Heart left ventricle (tissue), 16 donors: ENCODE measurements at regions not wholly inside any gene's neighbourhood (a gene's known extent, or its start where the extent isn't known, plus 50 kb on each side); places are given as distances from the start of the nearest gene placed in this dataset.

Experiments used
- ATAC-seq, 4 donors: fragments of 200-7000 bp; cut with Tn5 transposase; one replicate each; pipeline ENCODE4 v1.9.1; 2020 to 2022; ENCODE audit warnings: moderate library complexity in 4 of 4, mild to moderate bottlenecking in 3 of 4, moderate number of reproducible peaks in 1 of 4
- DNase-seq, 5 donors: peaks; one replicate each; pipeline ENCODE4 v3.0.0-alpha.2; 2020
- H3K27ac ChIP-seq, 12 donors: fragments of 200-600 bp; sonication (generic) in 4 of 12; one replicate each; pipeline versions ENCODE4 v1.5.0 to v1.8.0; 2016 to 2022; ENCODE audit warnings: mild to moderate bottlenecking in 2 of 12
- H3K27me3 ChIP-seq, 9 donors: fragments of 200-600 bp; sonication (generic) in 2 of 9; one replicate each; pipeline versions ENCODE4 v1.5.1 to v1.8.0; 2016 to 2022; ENCODE audit warnings: mild to moderate bottlenecking in 3 of 9
- H3K36me3 ChIP-seq, 9 donors: fragments of 200-600 bp; sonication (generic) in 2 of 9; one replicate each; pipeline versions ENCODE4 v1.5.0 to v1.8.0; 2018 to 2022; ENCODE audit warnings: mild to moderate bottlenecking in 2 of 9
- H3K4me1 ChIP-seq, 12 donors: fragments of 200-600 bp; sonication (generic) in 4 of 12; one replicate each; pipeline versions ENCODE4 v1.5.0 to v1.8.0; 2016 to 2022; ENCODE audit warnings: mild to moderate bottlenecking in 3 of 12
- H3K4me3 ChIP-seq, 12 donors: fragments of 200-600 bp; sonication (generic) in 4 of 12; one replicate each; pipeline versions ENCODE4 v1.5.0 to v1.8.0; 2017 to 2022; ENCODE audit warnings: mild to moderate bottlenecking in 9 of 12, moderate library complexity in 4 of 12
- H3K9me3 ChIP-seq, 12 donors: fragments of 200-600 bp; sonication (generic) in 4 of 12; one replicate each; pipeline versions ENCODE4 v1.5.0 to v1.8.0; 2016 to 2022; ENCODE audit warnings: mild to moderate bottlenecking in 1 of 12
- POLR2A ChIP-seq, 2 donors: fragments of 450-650 bp; IDR thresholded peaks; one replicate each; pipeline ENCODE4 v1.6.1; 2017; ENCODE audit warnings: antibody characterized with exemption in 2 of 2, mild to moderate bottlenecking in 2 of 2, moderate library complexity in 2 of 2
- WGBS, 4 donors: extraction: QIAGEN DNeasy Blood & Tissue Kit in 2 of 4; methylation state at CpG; one replicate each; pipeline versions ENCODE4 v1.1.5 to v1.1.7; 2013 to 2018; 5-methylcytosine and 5-hydroxymethylcytosine counted together
- intact Hi-C, 10 donors: fragments of 100-400 bp; cut with DNase I; formaldehyde crosslinking; loops; one replicate each; pipeline versions ENCODE4 v1.11.1 to v1.14.2; 2022
- TF ChIP-seq, protein P1 (sequence below), 12 donors: fragments of 200-600 bp; sonication (generic) in 4 of 12; IDR thresholded peaks; one replicate each; pipeline versions ENCODE4 v1.5.0 to v1.8.0; 2018 to 2022; ENCODE audit warnings: antibody characterized with exemption in 12 of 12, mild to moderate bottlenecking in 5 of 12
- donor health status: ischemic (EF 13 %, LVEDD 7.1; RV severe dilation, severe dysfunction).
- donor health status: healthy with polysubstance abuse.
- donor health status: DM: no; HTN: yes; CAD: no.
- donor health status: DM: no; HTN: no; CAD: no.
- donor health status: ischemic (EF 25% LVEDD 6.9; RV normal size, moderate dysfunction).
- donor health status: ischemic (EF 25% LVEDD 5.7; RV mildly dilated, moderate dysfunction).
- donor health status: healthy.
- donor health status: DM: yes; HTN: yes; CAD: no.
- donor health status: ischemic (EF 35%, LVEDD 5.7; RV mildly dilated, moderate dysfunction).
- donor health status: nonischemic (EF 11% LVEDD 7.7; RV severe dilation, severe dysfunction).
- donor health status: DM: yes; HTN: yes; CAD: no.
- donor health status: PGD.
- donor health status: ischemic (EF 29% LVEDD 5.4; RV normal size, mild dysfunction).
- donor health status: nonischemic (EF 23%, LVEDD 6.1; RV moderate dilation, normal function).

DNA sequence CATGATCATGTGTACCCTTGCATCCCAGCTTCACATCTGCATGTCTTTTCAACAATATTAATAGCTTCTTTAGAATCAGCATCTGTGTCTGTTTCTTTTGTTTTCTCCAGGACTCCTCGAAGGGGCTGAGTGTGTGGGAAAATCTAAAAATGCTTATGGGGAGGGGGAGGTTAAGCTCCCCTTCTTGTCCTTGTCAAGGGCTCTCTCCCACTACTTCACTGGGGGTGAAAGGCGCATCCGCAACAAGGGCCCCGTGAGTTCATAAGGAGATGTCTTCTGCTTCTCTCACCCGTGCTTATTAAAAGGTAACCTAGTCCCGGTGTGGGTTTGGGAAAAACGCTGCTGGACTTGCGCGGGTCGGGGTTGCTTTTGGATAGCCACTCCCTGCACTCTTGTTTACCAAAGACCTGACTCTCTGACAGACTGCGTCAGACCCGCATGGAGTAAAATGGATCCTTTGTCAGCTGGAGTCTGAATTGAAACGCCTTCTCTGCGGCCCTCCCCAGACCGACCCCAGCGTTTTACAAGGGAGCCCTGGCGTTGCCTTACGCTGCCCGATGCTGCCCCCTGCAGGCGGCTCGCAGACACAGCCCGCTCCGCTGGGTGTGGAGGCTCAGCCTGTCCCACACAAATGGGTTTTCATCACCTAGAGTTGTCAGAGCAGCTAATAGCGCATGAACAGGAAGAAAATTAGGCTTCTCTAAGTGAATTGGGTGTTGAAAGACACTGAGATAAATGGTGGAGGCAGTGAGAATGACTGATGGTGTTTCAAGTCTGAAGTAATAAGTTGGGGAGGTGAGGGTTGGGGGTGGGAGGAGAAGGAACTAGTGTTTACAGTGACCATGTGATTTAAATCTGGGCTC, 53.8 kb downstream of the IER5 start:
- H3K27ac ChIP-seq = peak overlapping the region in 5 of 12 donors; percentile 1 to 60 (median 30)
- H3K36me3 ChIP-seq = no peaks in the 10 kb centered on the region
- intact Hi-C loops = loop anchor here (1.0 to 5.0 kb wide), 11 partner anchors 24 to 260 kb away; partner anchors contain the start of gene IER5 (in 1 of the 10)

DNA sequence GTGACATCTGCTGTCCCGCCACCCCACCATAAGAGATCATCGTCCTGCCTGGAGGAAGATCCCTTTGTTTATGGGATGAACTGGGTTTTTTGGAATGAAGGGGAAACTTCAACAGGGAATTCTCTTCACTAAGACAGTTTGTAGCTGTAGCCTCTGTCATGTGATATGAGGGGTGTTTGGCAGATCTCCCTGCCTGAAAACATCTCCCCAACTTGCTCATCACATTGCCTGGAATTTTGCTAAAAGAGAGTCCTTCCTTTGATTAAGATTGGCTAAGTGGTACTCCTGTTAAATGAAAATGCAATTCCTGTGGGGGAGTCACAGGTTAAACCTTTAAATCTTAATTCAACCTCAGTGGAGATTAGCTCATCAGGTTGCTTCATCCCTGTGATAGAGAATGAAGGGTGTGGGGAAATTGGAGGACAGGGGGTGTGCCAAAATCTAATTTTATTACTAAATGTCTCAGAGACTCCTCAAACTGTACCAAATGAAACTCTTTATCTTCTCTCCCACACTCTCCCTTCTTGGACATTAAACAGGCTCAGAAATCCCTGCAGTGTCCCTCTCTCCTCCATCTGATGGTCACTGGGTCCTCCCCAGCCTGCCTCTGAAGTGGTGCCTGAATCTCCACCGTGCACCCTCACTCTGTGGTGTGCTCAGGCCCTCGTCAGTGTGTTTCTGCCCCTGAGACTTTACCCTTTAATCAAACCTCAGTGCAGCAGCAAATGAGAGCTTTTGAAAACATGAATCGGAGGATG, 54.8 kb downstream of the IER5 start:
- no peak for DNase-seq
- no peak for ATAC-seq
- intact Hi-C loops = loop anchor here in 9 of 10 donors (2.0 to 5.0 kb wide), 7 partner anchors 36 to 261 kb away; no protein-coding TSS in a partner anchor
- no peak for TF ChIP-seq POLR2A (IDR thresholded peaks at IDR 0.05)
- TF ChIP-seq, protein P1, sequence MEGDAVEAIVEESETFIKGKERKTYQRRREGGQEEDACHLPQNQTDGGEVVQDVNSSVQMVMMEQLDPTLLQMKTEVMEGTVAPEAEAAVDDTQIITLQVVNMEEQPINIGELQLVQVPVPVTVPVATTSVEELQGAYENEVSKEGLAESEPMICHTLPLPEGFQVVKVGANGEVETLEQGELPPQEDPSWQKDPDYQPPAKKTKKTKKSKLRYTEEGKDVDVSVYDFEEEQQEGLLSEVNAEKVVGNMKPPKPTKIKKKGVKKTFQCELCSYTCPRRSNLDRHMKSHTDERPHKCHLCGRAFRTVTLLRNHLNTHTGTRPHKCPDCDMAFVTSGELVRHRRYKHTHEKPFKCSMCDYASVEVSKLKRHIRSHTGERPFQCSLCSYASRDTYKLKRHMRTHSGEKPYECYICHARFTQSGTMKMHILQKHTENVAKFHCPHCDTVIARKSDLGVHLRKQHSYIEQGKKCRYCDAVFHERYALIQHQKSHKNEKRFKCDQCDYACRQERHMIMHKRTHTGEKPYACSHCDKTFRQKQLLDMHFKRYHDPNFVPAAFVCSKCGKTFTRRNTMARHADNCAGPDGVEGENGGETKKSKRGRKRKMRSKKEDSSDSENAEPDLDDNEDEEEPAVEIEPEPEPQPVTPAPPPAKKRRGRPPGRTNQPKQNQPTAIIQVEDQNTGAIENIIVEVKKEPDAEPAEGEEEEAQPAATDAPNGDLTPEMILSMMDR (IDR thresholded peaks at IDR 0.05) = no peak
- WGBS, 4 donors = 61 to 69% (median 66%) methylated on average over 5 of the region's 5 CpGs
- Histone ChIP-seq H3K36me3 (no peaks in the 10 kb centered on the region), H3K27ac (peak overlapping the region in 3 of 12 donors; percentile 5 to 30 (median 14)), H3K4me1 (peaks cover 0 to 48% (median 28%) of the 10 kb centered on the region in 12 donors), H3K4me3 (no peak overlapping the region), H3K27me3 (no peaks in the 10 kb centered on the region), H3K9me3 (peaks cover 0 to 8% (median 0%) of the 10 kb centered on the region in 12 donors)

More for the DNA sequence above, 53.8 kb downstream of the IER5 start:
- TF ChIP-seq, protein P1 (IDR thresholded peaks at IDR 0.05) = peak; percentile 91 to 99 (median 97)
- no peak for TF ChIP-seq POLR2A (IDR thresholded peaks at IDR 0.05)
- peak overlapping the region in 9 of 12 donors; percentile 15 to 52 (median 33) for H3K4me3 ChIP-seq
- 14 to 17% (median 15%) methylated on average over 24 of the region's 24 CpGs for WGBS, 4 donors
- no peaks in the 10 kb centered on the region for H3K27me3 ChIP-seq
- H3K4me1 ChIP-seq = peaks cover 0 to 48% (median 26%) of the 10 kb centered on the region in 12 donors
- H3K9me3 ChIP-seq = peaks cover 0 to 8% (median 0%) of the 10 kb centered on the region in 12 donors
- DNase-seq = peak; percentile 86 to 93 (median 88)
- ATAC-seq = peak; percentile 94 to 96 (median 95)

DNA sequence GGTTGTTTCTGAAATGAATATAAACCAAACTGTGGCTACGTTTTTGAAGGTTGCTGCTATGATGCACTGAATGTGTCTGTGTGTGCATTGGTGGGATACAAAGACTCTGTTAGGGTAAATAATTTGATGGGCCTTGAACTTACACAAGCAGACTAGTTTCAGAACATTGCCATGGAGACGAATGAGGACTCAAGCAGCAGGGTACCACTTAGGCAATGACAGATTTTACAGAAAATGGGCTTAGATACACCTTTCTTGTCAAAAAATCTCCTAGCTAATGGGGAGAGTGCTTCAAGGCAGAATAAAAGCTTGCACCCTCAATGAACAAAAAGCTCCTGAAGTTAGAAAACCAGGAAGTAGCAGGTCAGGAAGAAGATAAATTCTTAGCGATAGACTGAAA, 55.7 kb downstream of the IER5 start:
- H3K36me3 ChIP-seq = no peaks in the 10 kb centered on the region
- H3K4me3 ChIP-seq = no peak overlapping the region
- WGBS, 4 donors = 68 to 81% (median 79%) methylated on average over 3 of the region's 3 CpGs
- H3K27me3 ChIP-seq = no peaks in the 10 kb centered on the region
- peaks cover 0 to 49% (median 24%) of the 10 kb centered on the region in 12 donors for H3K4me1 ChIP-seq
- intact Hi-C loops = loop anchor here in 6 of 10 donors (5.0 kb wide), 3 partner anchors 37 to 262 kb away; no protein-coding TSS in a partner anchor
- no peak overlapping the region for H3K27ac ChIP-seq
- H3K9me3 ChIP-seq = peaks cover 0 to 8% (median 0%) of the 10 kb centered on the region in 12 donors
- no peak for DNase-seq
- ATAC-seq = no peak
- TF ChIP-seq, protein P1 (IDR thresholded peaks at IDR 0.05) = no peak
- TF ChIP-seq POLR2A (IDR thresholded peaks at IDR 0.05) = no peak
